ENCODE measurements at regions not wholly inside any gene's neighbourhood (a gene's known extent, or its start where the extent isn't known, plus 50 kb on each side); places are given as distances from the start of the nearest gene placed in this dataset.

GRCh38 chr2:182477774-182478173, 50.9 kb upstream of the PDE1A start:
- TF ChIP-seq ZFX (IDR thresholded peaks at IDR 0.05) (no peak), CTCF (conservative IDR thresholded peaks at IDR 0.05) (no peak)
- no peak overlapping the region for H3K27ac ChIP-seq

- H3K27ac ChIP-seq, result no peak overlapping the region
- TF ChIP-seq CTCF (conservative IDR thresholded peaks at IDR 0.05) (no peak), ZFX (IDR thresholded peaks at IDR 0.05) (no peak)
Observed at GRCh38 chr2:182481676-182482075, 54.8 kb upstream of the PDE1A start.

GRCh38 chr2:182482511-182482910, 55.7 kb upstream of the PDE1A start:
- H3K27ac ChIP-seq, result no peak overlapping the region
- TF ChIP-seq CTCF (conservative IDR thresholded peaks at IDR 0.05) (no peak), ZFX (IDR thresholded peaks at IDR 0.05) (no peak)

GRCh38 chr2:182496596-182496995, 69.8 kb upstream of the PDE1A start:
- no peak for TF ChIP-seq ZFX (IDR thresholded peaks at IDR 0.05)
- TF ChIP-seq CTCF (conservative IDR thresholded peaks at IDR 0.05), result no peak
- H3K27ac ChIP-seq, result no peak overlapping the region

- TF ChIP-seq CTCF (conservative IDR thresholded peaks at IDR 0.05) (no peak), ZFX (IDR thresholded peaks at IDR 0.05) (no peak)
- no peak overlapping the region for H3K27ac ChIP-seq
Observed at GRCh38 chr2:182499706-182500470, 73.1 kb upstream of the PDE1A start.

- no peak overlapping the region for H3K27ac ChIP-seq
- TF ChIP-seq CTCF (conservative IDR thresholded peaks at IDR 0.05) (no peak), ZFX (IDR thresholded peaks at IDR 0.05) (no peak)
Observed at GRCh38 chr2:182503886-182504285, 77.0 kb upstream of the PDE1A start.

GRCh38 chr2:182504903-182505302, 78.1 kb upstream of the PDE1A start:
- TF ChIP-seq CTCF (conservative IDR thresholded peaks at IDR 0.05) (no peak), ZFX (IDR thresholded peaks at IDR 0.05) (no peak)

More at GRCh38 chr2:182504903-182505302, 78.1 kb upstream of the PDE1A start:
- no peak overlapping the region for H3K27ac ChIP-seq
